SK-N-DZ (cell line): ENCODE measurements at regions not wholly inside any gene's neighbourhood (a gene's known extent, or its start where the extent isn't known, plus 50 kb on each side); places are given as distances from the start of the nearest gene placed in this dataset.
"Not testable (repeated sequence)": the region's sequence is repeated elsewhere in the genome, so short reads cannot be mapped to it uniquely, and the experiment has no call there.

Experiments
- DNase-seq: peaks from one replicate; pipeline ENCODE4 v3.0.0-alpha.2; 2015; ENCODE audit warnings: low spot score

- no peak for DNase-seq
These were observed 174.8 kb downstream of the PDGFRA start for GRCh38 chr4:54403700-54404453.

GRCh38 chr4:54409270-54409817 lies 180.3 kb downstream of the PDGFRA start:
- not testable (repeated sequence) for DNase-seq

- DNase-seq, result no peak
These were observed 185.5 kb downstream of the PDGFRA start for GRCh38 chr4:54414545-54414944.

GRCh38 chr4:54417476-54417875 lies 188.4 kb downstream of the PDGFRA start:
- DNase-seq, result no peak

GRCh38 chr4:54418468-54418867 lies 189.4 kb downstream of the PDGFRA start:
- no peak for DNase-seq

GRCh38 chr4:54423066-54423465 lies 194.0 kb downstream of the PDGFRA start:
- DNase-seq, result no peak

- no peak for DNase-seq
These were observed 198.7 kb downstream of the PDGFRA start for GRCh38 chr4:54427826-54428225.

- DNase-seq, result no peak
These were observed 199.8 kb downstream of the PDGFRA start for GRCh38 chr4:54428940-54429339.

- no peak for DNase-seq
These were observed 204.6 kb downstream of the PDGFRA start for GRCh38 chr4:54433686-54434085.

- DNase-seq, result peak; percentile 0
These were observed 210.7 kb downstream of the PDGFRA start for GRCh38 chr4:54439831-54440243.

- no peak for DNase-seq
These were observed 211.5 kb downstream of the PDGFRA start for GRCh38 chr4:54440394-54441136.

- DNase-seq, result no peak
These were observed 211.9 kb upstream of the KIT start for GRCh38 chr4:54445866-54446265.

GRCh38 chr4:54446581-54446980 lies 211.2 kb upstream of the KIT start:
- no peak for DNase-seq

GRCh38 chr4:54447304-54447703 lies 210.5 kb upstream of the KIT start:
- DNase-seq, result no peak

GRCh38 chr4:54449999-54450398 lies 207.8 kb upstream of the KIT start:
- DNase-seq, result no peak

GRCh38 chr4:54466960-54467359 lies 190.8 kb upstream of the KIT start:
- DNase-seq, result not testable (repeated sequence)

GRCh38 chr4:54473077-54473545 lies 184.6 kb upstream of the KIT start:
- DNase-seq, result no peak

- DNase-seq, result no peak
These were observed 184.0 kb upstream of the KIT start for GRCh38 chr4:54473798-54474197.

- no peak for DNase-seq
These were observed 182.2 kb upstream of the KIT start for GRCh38 chr4:54475546-54475945.

GRCh38 chr4:54482529-54483200 lies 175.1 kb upstream of the KIT start:
- no peak for DNase-seq

- DNase-seq, result no peak
These were observed 173.4 kb upstream of the KIT start for GRCh38 chr4:54484383-54484782.

- no peak for DNase-seq
These were observed 170.3 kb upstream of the KIT start for GRCh38 chr4:54487491-54487890.
